Right kidney (tissue), 1 donor: ENCODE measurements at regions not wholly inside any gene's neighbourhood (a gene's known extent, or its start where the extent isn't known, plus 50 kb on each side); places are given as distances from the start of the nearest gene placed in this dataset.
"Not testable (repeated sequence)": the region's sequence is repeated elsewhere in the genome, so short reads cannot be mapped to it uniquely, and the experiment has no call there.

Experiments used
- DNase-seq: peaks from one replicate; pipeline ENCODE4 v3.0.0-alpha.2; 2016

GRCh38 chr6:134603561-134603960, 285.6 kb upstream of the SGK1 start:
- DNase-seq, result no peak

GRCh38 chr6:134602123-134602522, 284.2 kb upstream of the SGK1 start:
- DNase-seq, result no peak

- no peak for DNase-seq
These were observed 282.8 kb upstream of the SGK1 start for GRCh38 chr6:134600671-134601070.

- DNase-seq, result no peak
These were observed 281.2 kb upstream of the SGK1 start for GRCh38 chr6:134599079-134599478.

GRCh38 chr6:134596191-134596590, 278.3 kb upstream of the SGK1 start:
- DNase-seq, result no peak

- no peak for DNase-seq
These were observed 277.0 kb upstream of the SGK1 start for GRCh38 chr6:134594881-134595280.

GRCh38 chr6:134593887-134594286, 276.0 kb upstream of the SGK1 start:
- no peak for DNase-seq

GRCh38 chr6:134593442-134593841, 275.5 kb upstream of the SGK1 start:
- no peak for DNase-seq

GRCh38 chr6:134593024-134593423, 275.1 kb upstream of the SGK1 start:
- DNase-seq, result no peak

GRCh38 chr6:134590449-134590848, 272.5 kb upstream of the SGK1 start:
- no peak for DNase-seq

GRCh38 chr6:134590004-134590403, 272.1 kb upstream of the SGK1 start:
- no peak for DNase-seq

GRCh38 chr6:134589512-134589911, 271.6 kb upstream of the SGK1 start:
- DNase-seq, result no peak

GRCh38 chr6:134588267-134588666, 270.4 kb upstream of the SGK1 start:
- DNase-seq, result no peak

GRCh38 chr6:134585517-134585873, 267.6 kb upstream of the SGK1 start:
- DNase-seq, result no peak

- no peak for DNase-seq
These were observed 267.1 kb upstream of the SGK1 start for GRCh38 chr6:134584847-134585516.

GRCh38 chr6:134577998-134578397, 260.1 kb upstream of the SGK1 start:
- DNase-seq, result no peak

GRCh38 chr6:134575221-134575620, 257.3 kb upstream of the SGK1 start:
- no peak for DNase-seq

GRCh38 chr6:134574491-134574890, 256.6 kb upstream of the SGK1 start:
- no peak for DNase-seq

- not testable (repeated sequence) for DNase-seq
These were observed 252.1 kb upstream of the SGK1 start for GRCh38 chr6:134569996-134570395.

- no peak for DNase-seq
These were observed 246.8 kb upstream of the SGK1 start for GRCh38 chr6:134564705-134565104.

GRCh38 chr6:134560019-134560418, 242.1 kb upstream of the SGK1 start:
- no peak for DNase-seq

GRCh38 chr6:134557509-134557908, 239.6 kb upstream of the SGK1 start:
- DNase-seq, result no peak

- no peak for DNase-seq
These were observed 237.8 kb upstream of the SGK1 start for GRCh38 chr6:134555672-134556071.

- DNase-seq, result no peak
These were observed 236.0 kb upstream of the SGK1 start for GRCh38 chr6:134553936-134554335.
